Activated CD4-positive, alpha-beta T cell treated with anti-CD3 and anti-CD28 coated beads, Interleukin-2, amount 50 U/mL, for 48 hours (primary cell): ENCODE measurements at regions not wholly inside any gene's neighbourhood (a gene's known extent, or its start where the extent isn't known, plus 50 kb on each side); places are given as distances from the start of the nearest gene placed in this dataset.

Source experiments
- DNase-seq, 2 experiments: peaks; one replicate each; pipeline ENCODE4 v3.0.0-alpha.2; 2020

- no peak for DNase-seq
These were observed 328.9 kb downstream of the DEPDC1B start for GRCh38 chr5:60371065-60371464.

- DNase-seq: no peak
These were observed 329.5 kb downstream of the DEPDC1B start for GRCh38 chr5:60370508-60370907.

- no peak for DNase-seq
These were observed 330.6 kb downstream of the DEPDC1B start for GRCh38 chr5:60369391-60369790.

- DNase-seq: no peak
These were observed 331.9 kb downstream of the DEPDC1B start for GRCh38 chr5:60368100-60368499.

GRCh38 chr5:60366489-60366888 lies 333.5 kb downstream of the DEPDC1B start:
- DNase-seq: no peak

GRCh38 chr5:60365001-60365400 lies 335.0 kb downstream of the DEPDC1B start:
- no peak for DNase-seq

GRCh38 chr5:60362158-60362557 lies 337.8 kb downstream of the DEPDC1B start:
- no peak for DNase-seq

- DNase-seq: no peak
These were observed 339.6 kb downstream of the DEPDC1B start for GRCh38 chr5:60360355-60360754.

GRCh38 chr5:60357302-60357701 lies 342.7 kb downstream of the DEPDC1B start:
- no peak for DNase-seq

- DNase-seq: no peak
These were observed 343.2 kb downstream of the DEPDC1B start for GRCh38 chr5:60356745-60357144.

- no peak for DNase-seq
These were observed 344.8 kb downstream of the DEPDC1B start for GRCh38 chr5:60355181-60355580.

GRCh38 chr5:60354311-60354710 lies 345.7 kb downstream of the DEPDC1B start:
- no peak for DNase-seq

GRCh38 chr5:60352992-60353599 lies 346.9 kb downstream of the DEPDC1B start:
- DNase-seq: no peak

- DNase-seq: no peak
These were observed 349.2 kb downstream of the DEPDC1B start for GRCh38 chr5:60350794-60351193.

- DNase-seq: no peak
These were observed 350.0 kb downstream of the DEPDC1B start for GRCh38 chr5:60349891-60350415.

- DNase-seq: no peak
These were observed 353.6 kb downstream of the DEPDC1B start for GRCh38 chr5:60346393-60346792.

GRCh38 chr5:60343102-60343501 lies 356.9 kb downstream of the DEPDC1B start:
- DNase-seq: no peak

GRCh38 chr5:60340965-60341471 lies 358.9 kb downstream of the DEPDC1B start:
- no peak for DNase-seq

- no peak for DNase-seq
These were observed 359.6 kb downstream of the DEPDC1B start for GRCh38 chr5:60340326-60340725.

GRCh38 chr5:60339691-60340201 lies 360.2 kb downstream of the DEPDC1B start:
- DNase-seq: no peak

GRCh38 chr5:60338846-60339245 lies 361.1 kb downstream of the DEPDC1B start:
- DNase-seq: no peak

- DNase-seq: no peak
These were observed 363.5 kb downstream of the DEPDC1B start for GRCh38 chr5:60336491-60336890.

- no peak for DNase-seq
These were observed 364.1 kb downstream of the DEPDC1B start for GRCh38 chr5:60335913-60336312.

- DNase-seq: no peak
These were observed 365.7 kb downstream of the DEPDC1B start for GRCh38 chr5:60334281-60334713.
